Stimulated activated CD8-positive, alpha-beta memory T cell treated with anti-CD3 and anti-CD28 coated beads, Interleukin-4, amount 100 ng/mL, for 1 hour (primary cell): ENCODE measurements at regions not wholly inside any gene's neighbourhood (a gene's known extent, or its start where the extent isn't known, plus 50 kb on each side); places are given as distances from the start of the nearest gene placed in this dataset.

ENCODE experiments used
- DNase-seq, 2 donors: peaks; one replicate each; pipeline ENCODE4 v3.0.0-alpha.2; 2020; ENCODE audit warnings: low read depth in 2 of 2, low spot score in 1 of 2

GRCh38 chr22:47589271-47590250, 827.1 kb downstream of the TBC1D22A start:
- no peak for DNase-seq

GRCh38 chr22:47588578-47588960, 826.1 kb downstream of the TBC1D22A start:
- no peak for DNase-seq

- no peak for DNase-seq
Observed at GRCh38 chr22:47587861-47588577, 825.6 kb downstream of the TBC1D22A start.

- DNase-seq = no peak
Observed at GRCh38 chr22:47587361-47587760, 824.9 kb downstream of the TBC1D22A start.

- DNase-seq = no peak
Observed at GRCh38 chr22:47586946-47587345, 824.5 kb downstream of the TBC1D22A start.

GRCh38 chr22:47586038-47586437, 823.6 kb downstream of the TBC1D22A start:
- no peak for DNase-seq

GRCh38 chr22:47583959-47584562, 821.6 kb downstream of the TBC1D22A start:
- no peak for DNase-seq

- no peak for DNase-seq
Observed at GRCh38 chr22:47582067-47582466, 819.6 kb downstream of the TBC1D22A start.

GRCh38 chr22:47580121-47580520, 817.7 kb downstream of the TBC1D22A start:
- DNase-seq = no peak

GRCh38 chr22:47576908-47577307, 814.5 kb downstream of the TBC1D22A start:
- no peak for DNase-seq

GRCh38 chr22:47575291-47575690, 812.8 kb downstream of the TBC1D22A start:
- DNase-seq = no peak

- DNase-seq = no peak
Observed at GRCh38 chr22:47574556-47574955, 812.1 kb downstream of the TBC1D22A start.

GRCh38 chr22:47573141-47573540, 810.7 kb downstream of the TBC1D22A start:
- no peak for DNase-seq

GRCh38 chr22:47572443-47572842, 810.0 kb downstream of the TBC1D22A start:
- no peak for DNase-seq

GRCh38 chr22:47571616-47572015, 809.2 kb downstream of the TBC1D22A start:
- DNase-seq = no peak

GRCh38 chr22:47570851-47571250, 808.4 kb downstream of the TBC1D22A start:
- no peak for DNase-seq

GRCh38 chr22:47570300-47570685, 807.8 kb downstream of the TBC1D22A start:
- DNase-seq = no peak

- no peak for DNase-seq
Observed at GRCh38 chr22:47569389-47570299, 807.2 kb downstream of the TBC1D22A start.

GRCh38 chr22:47568700-47569099, 806.2 kb downstream of the TBC1D22A start:
- no peak for DNase-seq

GRCh38 chr22:47567126-47568090, 805.0 kb downstream of the TBC1D22A start:
- DNase-seq = no peak
